ENCODE measurements at regions not wholly inside any gene's neighbourhood (a gene's known extent, or its start where the extent isn't known, plus 50 kb on each side); places are given as distances from the start of the nearest gene placed in this dataset.

DNA sequence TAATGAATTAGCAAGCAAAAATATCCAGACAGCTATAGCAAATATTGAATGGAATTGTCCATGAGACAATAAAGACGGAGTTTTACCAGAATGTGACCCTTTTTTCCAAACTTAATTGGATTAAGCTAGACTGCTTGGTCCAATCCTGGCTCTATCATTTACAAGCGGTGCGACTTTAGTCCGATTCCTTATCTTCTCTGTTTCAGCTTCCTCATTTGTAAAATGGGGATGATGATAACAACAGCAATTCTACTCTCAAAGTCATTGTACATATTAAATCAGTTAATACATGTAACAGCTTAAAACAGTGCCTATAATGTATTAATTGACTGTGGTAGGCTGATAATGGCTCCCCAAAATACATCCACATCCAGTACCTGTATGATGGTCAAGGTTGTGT lies 62.1 kb upstream of the CRBN start:
- DNase-seq, result no peak

DNA sequence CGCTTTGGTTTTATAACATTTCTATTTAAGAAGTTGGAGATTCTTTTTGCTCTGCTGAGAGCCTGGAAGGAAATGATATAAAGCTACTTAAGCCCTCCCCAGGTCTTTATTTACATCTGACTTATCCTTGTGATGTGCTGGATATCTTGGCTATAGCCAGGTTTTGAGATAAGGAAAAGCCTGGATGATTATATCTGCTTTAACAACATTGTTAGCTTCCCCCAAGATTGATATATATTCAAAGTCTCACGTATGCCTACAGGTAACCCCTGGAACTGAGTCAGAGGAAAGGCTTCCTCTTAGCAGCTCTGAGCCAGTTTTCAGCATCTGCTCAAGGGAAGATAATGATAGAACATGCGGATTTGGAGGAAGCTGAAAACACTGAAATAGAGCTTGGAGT lies 61.5 kb upstream of the CRBN start:
- no peak for DNase-seq

- DNase-seq, result no peak
These were observed 58.5 kb upstream of the CRBN start for GRCh38 chr3:3237979-3238378.

DNA sequence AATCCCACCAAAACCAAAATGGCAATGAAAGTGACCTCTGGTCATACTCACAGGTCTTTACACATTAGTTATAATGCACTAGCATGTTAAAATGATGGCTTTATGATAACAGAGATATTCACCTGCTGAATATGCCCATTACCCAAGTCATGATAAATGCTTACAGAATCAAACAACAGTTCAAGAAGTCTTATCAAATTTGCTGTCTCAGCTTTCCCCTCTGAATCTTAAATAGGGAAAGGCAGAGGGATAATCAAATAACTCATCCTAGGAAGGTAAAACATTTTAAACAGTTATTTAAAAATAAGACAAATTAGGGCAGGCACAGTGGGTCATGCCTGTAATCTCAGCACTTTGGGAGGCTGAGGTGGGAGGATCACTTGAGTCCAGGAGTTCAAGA lies 52.8 kb upstream of the CRBN start:
- DNase-seq, result no peak

Measured in muscle of back (tissue), 3 donors.